K562 (cell line): ENCODE measurements at regions not wholly inside any gene's neighbourhood (a gene's known extent, or its start where the extent isn't known, plus 50 kb on each side); places are given as distances from the start of the nearest gene placed in this dataset.

Experiments used
- ATAC-seq: fragments of 200-7000 bp; cut with Tn5 transposase; 3 replicates; pipeline ENCODE4 v1.9.1; 2020; ENCODE audit warnings: moderate library complexity
- BruUV-seq: library from RNA; stranded (reverse); fragments of 400-500 nt; replicated peaks from 2 replicates; lab custom pipeline; 2021; lab: Mats Ljungman, UMichigan
- CTCF ChIA-PET: fragments of 300-600 bp; formaldehyde crosslinking; extraction: SDS; loops from one replicate; lab custom pipeline; 2021; ENCODE audit warnings: low intra/inter-chr PET ratio; lab: Yijun Ruan, JAX
- POLR2A ChIA-PET: fragments of 300-600, 350-650 bp; sonication (Branson Sonifier 250); formaldehyde crosslinking; extraction: SDS; loops from one replicate; lab custom pipeline; 2021; ENCODE audit warnings: antibody characterized with exemption, inconsistent platforms; lab: Yijun Ruan, JAX
- DNase-seq, 4 experiments: peaks; one replicate each; pipeline versions ENCODE4 v3.0.0 to v3.0.0-alpha.2; 2011 to 2018; ENCODE audit warnings: low spot score in 3 of 4, mixed read lengths in 3 of 4; ENCODE audit errors: extremely low read depth in 1 of 4
- FAIRE-seq: peaks from 2 replicates; lab custom pipeline; 2011; peaks lifted over from hg19 to GRCh38; lab: Jason Lieb, UNC
- H2AFZ ChIP-seq: 2 replicates; pipeline ENCODE4 v1.6.0; 2011; ENCODE audit warnings: low read depth, low read length, control low read depth, inconsistent platforms
- H3K27ac ChIP-seq: fragments of 200-600 bp; 3 replicates; pipeline ENCODE4 v1.8.0; 2011; ENCODE audit warnings: low read depth, mild to moderate bottlenecking, control low read depth, inconsistent platforms, low read length, moderate library complexity, mixed read lengths; ENCODE audit errors: extremely low read depth
- H3K27me3 ChIP-seq, 2 experiments: fragments of 300-600 bp in 1 of 2; 2 replicates in 1 of 2; 3 replicates in 1 of 2; pipeline versions ENCODE4 v1.6.0 to v1.8.0; 2011; ENCODE audit warnings: inconsistent platforms in 2 of 2, low read length in 2 of 2, mild to moderate bottlenecking in 1 of 2, mixed read lengths in 1 of 2, moderate library complexity in 1 of 2; ENCODE audit not compliant: control insufficient read depth in 2 of 2, insufficient read depth in 2 of 2
- H3K36me3 ChIP-seq: fragments of 300-600 bp; 3 replicates; pipeline ENCODE4 v1.8.0; 2011; ENCODE audit warnings: mild to moderate bottlenecking, low read length, inconsistent platforms; ENCODE audit not compliant: control insufficient read depth, insufficient read depth
- H3K4me1 ChIP-seq, 2 experiments: fragments of 200-600 bp in 1 of 2; replicated peaks in 1 of 2; 2 replicates in 1 of 2; 3 replicates in 1 of 2; pipeline versions ENCODE4 v1.5.1 to v1.8.0; 2011; ENCODE audit warnings: inconsistent platforms in 2 of 2, low read length in 2 of 2, mild to moderate bottlenecking in 1 of 2, mixed read lengths in 1 of 2, moderate library complexity in 1 of 2; ENCODE audit not compliant: control insufficient read depth in 2 of 2, insufficient read depth in 2 of 2
- H3K4me2 ChIP-seq: 2 replicates; pipeline ENCODE4 v1.6.1; 2011; ENCODE audit warnings: low read length, control low read depth, inconsistent platforms, mixed read lengths; ENCODE audit not compliant: insufficient read depth
- H3K4me3 ChIP-seq: fragments of 200-600 bp; sonication (generic), shearing (Covaris generic); 2 replicates; pipeline ENCODE4 v1.5.1; 2016; ENCODE audit warnings: control low read depth, inconsistent platforms
- H3K79me2 ChIP-seq: fragments of 200-600 bp; 3 replicates; pipeline ENCODE4 v1.8.0; 2011; ENCODE audit warnings: low read length, inconsistent platforms; ENCODE audit not compliant: control insufficient read depth, insufficient read depth
- H3K9ac ChIP-seq, 2 experiments: 2 replicates each; pipeline versions ENCODE4 v1.6.0 to v1.6.1; 2011; ENCODE audit warnings: low read depth in 2 of 2, low read length in 2 of 2, control low read depth in 1 of 2, inconsistent platforms in 1 of 2, mild to moderate bottlenecking in 1 of 2, mixed read lengths in 1 of 2; ENCODE audit not compliant: insufficient read depth in 1 of 2
- H3K9me1 ChIP-seq: one replicate; pipeline ENCODE4 v1.6.0; 2011; ENCODE audit warnings: inconsistent platforms, mild to moderate bottlenecking, low read length, moderate library complexity; ENCODE audit not compliant: control insufficient read depth, insufficient read depth
- H3K9me3 ChIP-seq: replicated peaks from 2 replicates; pipeline ENCODE4 v1.5.1; 2011; ENCODE audit warnings: low read depth, low read length, inconsistent platforms; ENCODE audit not compliant: control insufficient read depth, insufficient read depth
- H4K20me1 ChIP-seq: replicated peaks from 2 replicates; pipeline ENCODE4 v1.6.1; 2011; ENCODE audit warnings: low read length, inconsistent platforms, mixed read lengths; ENCODE audit not compliant: control insufficient read depth, insufficient read depth
- ELF2 ChIP-seq: fragments of 250-450 bp; sonication (Bioruptor Pico); IDR thresholded peaks from 2 replicates; pipeline ENCODE4 v1.5.0; 2021; ENCODE audit warnings: mild to moderate bottlenecking
- ELF4 ChIP-seq: fragments of 450-650 bp; formaldehyde crosslinking; IDR thresholded peaks from 2 replicates; pipeline ENCODE4 v1.4.0; 2022; ENCODE audit warnings: missing genetic modification characterization
- HBP1 ChIP-seq: fragments of 450-650 bp; formaldehyde crosslinking; IDR thresholded peaks from 2 replicates; pipeline ENCODE4 v1.4.0; 2022; ENCODE audit warnings: missing genetic modification characterization
- KHSRP ChIP-seq: fragments of 450-650 bp; IDR thresholded peaks from 2 replicates; pipeline ENCODE4 v1.6.1; 2017
- SREBF2 ChIP-seq: sonication (generic); formaldehyde crosslinking; IDR thresholded peaks from 2 replicates; pipeline ENCODE4 v1.4.0; 2020; ENCODE audit warnings: mild to moderate bottlenecking, missing genetic modification reagents
- SRF ChIP-seq, 2 experiments: fragments of 250-450, 450-650 bp in 1 of 2; sonication (Bioruptor Pico) in 1 of 2; sonication (generic) in 1 of 2; formaldehyde crosslinking; IDR thresholded peaks; 2 replicates each; pipeline versions ENCODE4 v1.5.0 to v1.5.1; 2020 to 2022; ENCODE audit warnings: mild to moderate bottlenecking in 1 of 2, missing genetic modification reagents in 1 of 2
- TFE3 ChIP-seq: fragments of 450-650 bp; formaldehyde crosslinking; IDR thresholded peaks from 2 replicates; pipeline ENCODE4 v1.4.0; 2020; ENCODE audit warnings: mild to moderate bottlenecking, mixed read lengths
- WGBS: fragments of 100-300 bp; shearing (Covaris generic); methylation state at CpG from one replicate; pipeline ENCODE4 v1.1.6; 2016; ENCODE audit warnings: low coverage, mixed read lengths; ENCODE audit not compliant: insufficient coverage; ENCODE audit errors: missing lambda C conversion rate; 5-methylcytosine and 5-hydroxymethylcytosine counted together
- in situ Hi-C: fragments of 300-500 bp; cut with MboI; formaldehyde crosslinking; loops from 4 replicates; pipeline ENCODE4 v1.15.0; 2018; ENCODE audit warnings: inconsistent platforms, mixed read lengths
- intact Hi-C: fragments of 100-400 bp; cut with micrococcal nuclease; formaldehyde crosslinking; loops from 2 replicates; pipeline ENCODE4 v1.14.2; 2022
- TF ChIP-seq, protein P1 (sequence below): fragments of 250-450 bp; sonication (Bioruptor Pico); IDR thresholded peaks from 2 replicates; pipeline ENCODE4 v1.8.0; 2021; ENCODE audit warnings: moderate library complexity, mild to moderate bottlenecking, inconsistent platforms
- TF ChIP-seq, protein P2 (sequence below): fragments of 250-450 bp; sonication (Bioruptor Pico); IDR thresholded peaks from 2 replicates; pipeline ENCODE4 v1.4.0; 2020

GRCh38 chrX:13188731-13189309, 131.0 kb downstream of the ATXN3L start:
- ChIA-PET CTCF (no interaction called here), POLR2A (no interaction called here)
- no peak overlapping the region for H3K27ac ChIP-seq
- 46% methylated on average over 5 of the region's 5 CpGs for WGBS
- ATAC-seq, result no peak
- no peak for FAIRE-seq
- no peak overlapping the region for H2AFZ ChIP-seq
- H3K4me2 ChIP-seq, result no peak overlapping the region
- H3K9me1 ChIP-seq, result no peaks in the 10 kb centered on the region
- no peak for DNase-seq
- in situ Hi-C loops (no loop called here), intact Hi-C loops (no loop called here)
- no peaks in the 10 kb centered on the region for H3K9me3 ChIP-seq
- H4K20me1 ChIP-seq, result no peaks in the 10 kb centered on the region
- no TSS peak for BruUV-seq
- H3K4me3 ChIP-seq, result no peak overlapping the region
- TF ChIP-seq, protein P1, sequence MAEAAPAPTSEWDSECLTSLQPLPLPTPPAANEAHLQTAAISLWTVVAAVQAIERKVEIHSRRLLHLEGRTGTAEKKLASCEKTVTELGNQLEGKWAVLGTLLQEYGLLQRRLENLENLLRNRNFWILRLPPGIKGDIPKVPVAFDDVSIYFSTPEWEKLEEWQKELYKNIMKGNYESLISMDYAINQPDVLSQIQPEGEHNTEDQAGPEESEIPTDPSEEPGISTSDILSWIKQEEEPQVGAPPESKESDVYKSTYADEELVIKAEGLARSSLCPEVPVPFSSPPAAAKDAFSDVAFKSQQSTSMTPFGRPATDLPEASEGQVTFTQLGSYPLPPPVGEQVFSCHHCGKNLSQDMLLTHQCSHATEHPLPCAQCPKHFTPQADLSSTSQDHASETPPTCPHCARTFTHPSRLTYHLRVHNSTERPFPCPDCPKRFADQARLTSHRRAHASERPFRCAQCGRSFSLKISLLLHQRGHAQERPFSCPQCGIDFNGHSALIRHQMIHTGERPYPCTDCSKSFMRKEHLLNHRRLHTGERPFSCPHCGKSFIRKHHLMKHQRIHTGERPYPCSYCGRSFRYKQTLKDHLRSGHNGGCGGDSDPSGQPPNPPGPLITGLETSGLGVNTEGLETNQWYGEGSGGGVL (CRISPR knock-in tag), result no peak
- TF ChIP-seq KHSRP (no peak), ELF4 (CRISPR knock-in tag) (no peak), ELF2 (CRISPR knock-in tag) (no peak), TFE3 (CRISPR knock-in tag) (no peak), SRF (CRISPR knock-in tag; IDR thresholded peaks at IDR 0.05) (no peak), HBP1 (CRISPR knock-in tag) (no peak), SREBF2 (CRISPR knock-in tag) (no peak)
- TF ChIP-seq, protein P2, sequence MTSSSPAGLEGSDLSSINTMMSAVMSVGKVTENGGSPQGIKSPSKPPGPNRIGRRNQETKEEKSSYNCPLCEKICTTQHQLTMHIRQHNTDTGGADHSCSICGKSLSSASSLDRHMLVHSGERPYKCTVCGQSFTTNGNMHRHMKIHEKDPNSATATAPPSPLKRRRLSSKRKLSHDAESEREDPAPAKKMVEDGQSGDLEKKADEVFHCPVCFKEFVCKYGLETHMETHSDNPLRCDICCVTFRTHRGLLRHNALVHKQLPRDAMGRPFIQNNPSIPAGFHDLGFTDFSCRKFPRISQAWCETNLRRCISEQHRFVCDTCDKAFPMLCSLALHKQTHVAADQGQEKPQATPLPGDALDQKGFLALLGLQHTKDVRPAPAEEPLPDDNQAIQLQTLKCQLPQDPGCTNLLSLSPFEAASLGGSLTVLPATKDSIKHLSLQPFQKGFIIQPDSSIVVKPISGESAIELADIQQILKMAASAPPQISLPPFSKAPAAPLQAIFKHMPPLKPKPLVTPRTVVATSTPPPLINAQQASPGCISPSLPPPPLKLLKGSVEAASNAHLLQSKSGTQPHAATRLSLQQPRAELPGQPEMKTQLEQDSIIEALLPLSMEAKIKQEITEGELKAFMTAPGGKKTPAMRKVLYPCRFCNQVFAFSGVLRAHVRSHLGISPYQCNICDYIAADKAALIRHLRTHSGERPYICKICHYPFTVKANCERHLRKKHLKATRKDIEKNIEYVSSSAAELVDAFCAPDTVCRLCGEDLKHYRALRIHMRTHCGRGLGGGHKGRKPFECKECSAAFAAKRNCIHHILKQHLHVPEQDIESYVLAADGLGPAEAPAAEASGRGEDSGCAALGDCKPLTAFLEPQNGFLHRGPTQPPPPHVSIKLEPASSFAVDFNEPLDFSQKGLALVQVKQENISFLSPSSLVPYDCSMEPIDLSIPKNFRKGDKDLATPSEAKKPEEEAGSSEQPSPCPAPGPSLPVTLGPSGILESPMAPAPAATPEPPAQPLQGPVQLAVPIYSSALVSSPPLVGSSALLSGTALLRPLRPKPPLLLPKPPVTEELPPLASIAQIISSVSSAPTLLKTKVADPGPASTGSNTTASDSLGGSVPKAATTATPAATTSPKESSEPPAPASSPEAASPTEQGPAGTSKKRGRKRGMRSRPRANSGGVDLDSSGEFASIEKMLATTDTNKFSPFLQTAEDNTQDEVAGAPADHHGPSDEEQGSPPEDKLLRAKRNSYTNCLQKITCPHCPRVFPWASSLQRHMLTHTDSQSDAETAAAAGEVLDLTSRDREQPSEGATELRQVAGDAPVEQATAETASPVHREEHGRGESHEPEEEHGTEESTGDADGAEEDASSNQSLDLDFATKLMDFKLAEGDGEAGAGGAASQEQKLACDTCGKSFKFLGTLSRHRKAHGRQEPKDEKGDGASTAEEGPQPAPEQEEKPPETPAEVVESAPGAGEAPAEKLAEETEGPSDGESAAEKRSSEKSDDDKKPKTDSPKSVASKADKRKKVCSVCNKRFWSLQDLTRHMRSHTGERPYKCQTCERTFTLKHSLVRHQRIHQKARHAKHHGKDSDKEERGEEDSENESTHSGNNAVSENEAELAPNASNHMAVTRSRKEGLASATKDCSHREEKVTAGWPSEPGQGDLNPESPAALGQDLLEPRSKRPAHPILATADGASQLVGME (CRISPR knock-in tag), result no peak
- no peaks in the 10 kb centered on the region for H3K36me3 ChIP-seq
- H3K27me3 ChIP-seq, result no peaks in the 10 kb centered on the region
- H3K4me1 ChIP-seq, result no peaks in the 10 kb centered on the region; a peak in 1 of 5 replicates
- H3K79me2 ChIP-seq, result no peaks in the 10 kb centered on the region
- H3K9ac ChIP-seq, result no peak overlapping the region
